Fibroblast of the aortic adventitia (primary cell): ENCODE measurements at regions not wholly inside any gene's neighbourhood (a gene's known extent, or its start where the extent isn't known, plus 50 kb on each side); places are given as distances from the start of the nearest gene placed in this dataset.

Experiments
- DNase-seq: peaks from one replicate; pipeline ENCODE4 v3.0.0-alpha.2; 2010; ENCODE audit warnings: low read depth
- H3K4me3 ChIP-seq: 2 replicates; pipeline ENCODE4 v1.5.1; 2011; ENCODE audit warnings: low read depth, mild to moderate bottlenecking, control low read depth, low read length, moderate library complexity
- TF ChIP-seq, protein P1 (sequence below): IDR thresholded peaks from 2 replicates; pipeline ENCODE4 v1.5.1; 2011; ENCODE audit warnings: mild to moderate bottlenecking, low read length, control low read depth, inconsistent platforms; ENCODE audit not compliant: insufficient read depth

DNA sequence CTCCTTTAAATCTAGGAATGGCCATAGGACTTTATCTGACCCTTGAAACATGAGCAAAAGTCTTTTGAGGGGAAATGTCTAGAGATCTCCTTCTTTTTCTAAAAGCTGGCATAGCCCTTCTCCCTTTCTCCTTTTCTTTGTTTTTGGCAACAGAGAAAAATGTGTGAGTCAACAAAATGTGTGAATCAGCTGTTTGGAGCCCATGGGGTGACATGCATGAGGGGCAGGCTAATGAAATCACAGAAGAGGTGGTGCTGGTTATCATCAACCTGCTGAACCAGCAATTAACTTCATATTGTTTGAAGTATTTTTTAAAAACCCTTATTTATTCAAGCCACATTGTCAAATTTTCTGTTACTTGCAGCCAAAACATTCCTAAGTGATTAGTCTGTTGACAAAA, 132.3 kb downstream of the CCDC59 start:
- no peak overlapping the region for H3K4me3 ChIP-seq
- TF ChIP-seq, protein P1, sequence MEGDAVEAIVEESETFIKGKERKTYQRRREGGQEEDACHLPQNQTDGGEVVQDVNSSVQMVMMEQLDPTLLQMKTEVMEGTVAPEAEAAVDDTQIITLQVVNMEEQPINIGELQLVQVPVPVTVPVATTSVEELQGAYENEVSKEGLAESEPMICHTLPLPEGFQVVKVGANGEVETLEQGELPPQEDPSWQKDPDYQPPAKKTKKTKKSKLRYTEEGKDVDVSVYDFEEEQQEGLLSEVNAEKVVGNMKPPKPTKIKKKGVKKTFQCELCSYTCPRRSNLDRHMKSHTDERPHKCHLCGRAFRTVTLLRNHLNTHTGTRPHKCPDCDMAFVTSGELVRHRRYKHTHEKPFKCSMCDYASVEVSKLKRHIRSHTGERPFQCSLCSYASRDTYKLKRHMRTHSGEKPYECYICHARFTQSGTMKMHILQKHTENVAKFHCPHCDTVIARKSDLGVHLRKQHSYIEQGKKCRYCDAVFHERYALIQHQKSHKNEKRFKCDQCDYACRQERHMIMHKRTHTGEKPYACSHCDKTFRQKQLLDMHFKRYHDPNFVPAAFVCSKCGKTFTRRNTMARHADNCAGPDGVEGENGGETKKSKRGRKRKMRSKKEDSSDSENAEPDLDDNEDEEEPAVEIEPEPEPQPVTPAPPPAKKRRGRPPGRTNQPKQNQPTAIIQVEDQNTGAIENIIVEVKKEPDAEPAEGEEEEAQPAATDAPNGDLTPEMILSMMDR: no peak
- DNase-seq: no peak

DNA sequence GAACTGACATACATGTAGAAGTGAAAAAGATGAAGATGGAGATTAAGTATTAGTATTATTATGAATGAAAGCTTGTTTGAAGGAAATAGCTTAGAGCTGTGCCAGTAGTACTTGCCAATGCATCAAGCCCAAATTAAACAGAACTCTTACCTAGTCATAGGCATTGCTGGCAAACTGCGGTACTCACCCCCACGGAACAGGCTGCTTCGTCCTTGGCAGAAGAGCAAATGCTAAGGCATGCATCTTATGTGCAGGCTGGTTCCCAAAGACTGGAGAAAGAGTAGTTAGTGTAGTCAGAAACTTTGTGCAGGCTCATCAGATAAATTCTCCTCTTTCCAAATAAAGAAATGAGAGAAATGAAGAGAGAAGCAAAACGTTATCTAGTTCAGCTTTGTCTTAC, 134.8 kb downstream of the CCDC59 start:
- TF ChIP-seq, protein P1: no peak

DNA sequence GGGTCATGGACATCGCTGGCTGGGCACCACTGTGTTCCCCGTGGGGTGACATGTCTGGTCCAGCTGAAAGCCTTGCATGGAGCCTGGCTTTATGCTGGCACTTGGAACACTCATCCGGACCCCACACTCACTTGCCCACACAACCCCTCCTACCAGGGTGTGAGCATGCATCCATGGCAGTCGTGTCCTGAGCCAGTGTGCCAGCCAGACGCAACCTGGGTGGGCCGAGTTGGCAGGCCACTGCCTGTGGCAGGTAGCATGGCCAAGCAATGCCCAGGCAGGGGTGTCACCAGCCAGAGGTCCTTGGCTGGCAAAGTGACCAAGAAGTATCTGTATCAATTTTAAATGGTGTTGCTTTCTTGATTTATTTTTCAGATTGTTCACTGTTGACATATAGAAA, 141.7 kb downstream of the CCDC59 start:
- DNase-seq: no peak
- TF ChIP-seq, protein P1: no peak
- no peak overlapping the region for H3K4me3 ChIP-seq

More for the DNA sequence above, 134.8 kb downstream of the CCDC59 start:
- H3K4me3 ChIP-seq: no peak overlapping the region
- no peak for DNase-seq

DNA sequence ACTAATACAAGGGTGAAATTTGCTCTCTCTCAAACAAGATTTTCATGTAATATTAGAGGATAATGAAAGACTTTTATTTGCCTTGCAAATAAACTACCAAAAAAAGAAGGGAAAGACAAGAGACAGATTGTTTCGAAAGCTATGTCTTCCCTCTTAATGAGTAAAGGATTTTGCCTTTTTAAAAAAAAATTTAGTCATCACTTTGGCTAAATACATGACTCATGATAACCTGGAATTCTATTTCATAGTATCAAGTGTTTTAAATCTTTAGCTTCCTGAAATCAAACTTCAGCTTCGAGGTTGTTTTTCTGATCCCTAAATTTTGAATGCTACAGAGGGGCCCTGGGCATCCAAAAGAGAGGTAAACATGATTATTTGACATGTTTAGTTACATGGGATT, 144.4 kb downstream of the CCDC59 start:
- DNase-seq: no peak
- TF ChIP-seq, protein P1: no peak

DNA sequence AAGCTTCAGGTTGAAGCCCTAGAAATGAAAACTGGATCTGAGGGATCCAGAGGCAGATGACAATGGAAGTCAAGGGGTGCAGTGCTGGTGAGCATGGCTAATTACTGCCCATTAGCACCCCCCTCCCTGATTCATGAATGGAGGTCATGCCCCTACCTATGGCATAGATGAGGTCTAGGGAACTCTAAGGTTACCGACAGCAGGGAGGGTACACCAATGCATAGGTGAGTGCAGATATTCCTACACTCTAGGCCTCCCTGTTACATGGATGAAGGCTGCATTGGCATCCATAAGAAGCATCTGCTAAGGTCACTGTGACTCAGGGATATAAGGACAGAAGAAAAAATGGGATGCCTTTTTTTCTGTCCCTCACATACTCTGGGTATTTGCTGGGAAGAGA, 147.3 kb downstream of the CCDC59 start:
- TF ChIP-seq, protein P1: no peak
- no peak overlapping the region for H3K4me3 ChIP-seq
- no peak for DNase-seq

More for the DNA sequence above, 144.4 kb downstream of the CCDC59 start:
- no peak overlapping the region for H3K4me3 ChIP-seq

DNA sequence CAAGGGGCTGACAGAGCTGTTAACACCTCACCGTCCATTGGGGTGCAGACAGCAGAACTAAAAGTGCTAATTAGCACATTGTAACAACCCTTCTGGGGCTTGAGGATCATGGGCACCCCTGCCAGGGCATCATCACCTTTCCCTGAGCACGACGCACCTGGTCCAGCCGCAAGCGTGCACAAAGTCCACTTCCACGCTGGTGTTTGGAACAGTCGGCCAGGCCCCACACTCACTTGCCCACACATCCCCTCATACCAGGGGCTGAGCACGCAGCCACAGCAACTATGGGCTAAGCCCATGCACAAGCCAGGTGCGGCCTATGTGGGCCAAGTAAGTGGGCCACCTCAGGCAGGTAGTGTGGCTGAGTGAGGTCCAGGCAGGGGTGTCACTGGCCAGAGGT, 148.7 kb downstream of the CCDC59 start:
- no peak for DNase-seq
- TF ChIP-seq, protein P1: no peak
- H3K4me3 ChIP-seq: no peak overlapping the region

DNA sequence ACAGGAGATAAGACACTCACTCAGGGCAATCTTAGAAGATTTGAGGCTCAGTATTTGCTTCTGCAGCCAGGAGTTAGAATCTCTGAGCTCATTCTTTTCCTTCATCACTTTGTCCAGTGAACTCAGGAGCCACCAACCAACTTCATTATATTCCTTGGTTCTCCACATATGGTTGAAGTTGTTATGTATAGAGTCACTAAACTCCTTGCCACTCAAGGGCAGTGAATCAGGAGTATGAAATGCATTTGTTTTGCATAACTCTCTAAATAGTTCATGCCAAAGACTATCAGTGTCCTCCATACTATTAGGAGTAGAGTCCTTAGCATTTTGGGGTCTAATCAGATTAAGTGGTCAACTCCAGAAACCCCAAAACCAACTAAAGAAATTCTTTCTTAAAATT, 150.6 kb downstream of the CCDC59 start:
- no peak for DNase-seq
- H3K4me3 ChIP-seq: no peak overlapping the region
- TF ChIP-seq, protein P1: no peak
